ENCODE measurements at regions not wholly inside any gene's neighbourhood (a gene's known extent, or its start where the extent isn't known, plus 50 kb on each side); places are given as distances from the start of the nearest gene placed in this dataset.
"Not testable (repeated sequence)": the region's sequence is repeated elsewhere in the genome, so short reads cannot be mapped to it uniquely, and the experiment has no call there.

GRCh38 chr6:115579565-115579964 is 481.1 kb downstream of the FRK start:
- H3K4me1 Mint-ChIP-seq; H3K27ac Mint-ChIP-seq; H3K4me3 Mint-ChIP-seq; POLR2A ChIA-PET; ATAC-seq (ENCODE audit: low read depth); H3K36me3 Mint-ChIP-seq; H3K9me3 Mint-ChIP-seq; DNase-seq; H3K27me3 Mint-ChIP-seq: not testable (repeated sequence)

- DNase-seq (no peak), ATAC-seq (ENCODE audit: low read depth) (no peak)
- POLR2A ChIA-PET = no interaction called here
- no peaks in the 10 kb centered on the region for H3K4me1 Mint-ChIP-seq
- no peaks in the 10 kb centered on the region for H3K36me3 Mint-ChIP-seq
- H3K27ac Mint-ChIP-seq = no peak overlapping the region
- peaks cover 3% of the 10 kb centered on the region for H3K9me3 Mint-ChIP-seq
- no peaks in the 10 kb centered on the region for H3K27me3 Mint-ChIP-seq
- H3K4me3 Mint-ChIP-seq = no peak overlapping the region
Measured at GRCh38 chr6:115577270-115577669, 483.4 kb downstream of the FRK start.

DNA sequence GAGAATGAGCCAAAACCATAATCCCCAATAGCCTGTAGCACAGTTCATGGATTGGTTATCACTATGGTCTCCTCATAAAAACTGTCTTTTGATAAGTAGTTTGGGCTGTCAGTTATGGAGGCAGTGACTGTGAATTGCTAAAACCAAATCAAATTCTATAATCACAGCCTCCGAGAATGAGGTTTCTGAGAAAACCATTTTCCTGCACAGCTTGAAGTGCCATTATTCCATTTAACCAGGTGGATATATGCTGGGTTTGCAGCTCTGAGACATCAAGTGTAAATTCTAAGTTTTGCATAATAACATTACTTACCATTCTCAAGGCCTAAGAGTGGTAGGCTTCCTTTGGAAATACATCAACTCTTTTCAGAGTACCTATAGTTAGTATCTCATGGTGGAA is 485.4 kb downstream of the FRK start:
- no peaks in the 10 kb centered on the region for H3K36me3 Mint-ChIP-seq

DNA sequence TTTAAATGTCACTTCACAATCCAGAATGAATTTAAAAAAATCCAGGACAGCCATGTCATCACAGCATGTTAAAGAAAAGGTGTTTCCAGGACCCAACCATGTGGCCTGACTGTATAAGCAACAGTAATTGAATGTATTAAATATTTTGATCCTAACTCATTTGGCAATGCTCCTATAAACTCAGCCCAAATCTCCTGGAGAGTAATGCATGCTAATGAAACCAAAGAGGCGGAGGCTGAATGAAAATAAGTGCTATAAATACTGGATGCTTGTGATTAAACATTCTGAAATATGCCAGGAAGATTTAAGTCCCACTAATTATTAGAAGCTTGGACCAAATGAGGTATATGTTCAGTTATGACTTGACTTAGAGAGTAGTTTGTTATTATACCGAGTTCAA is 486.8 kb downstream of the FRK start:
- no peaks in the 10 kb centered on the region for H3K36me3 Mint-ChIP-seq
- ATAC-seq (ENCODE audit: low read depth) = no peak
- H3K4me3 Mint-ChIP-seq = no peak overlapping the region
- POLR2A ChIA-PET = no interaction called here
- no peaks in the 10 kb centered on the region for H3K4me1 Mint-ChIP-seq
- DNase-seq = no peak
- H3K9me3 Mint-ChIP-seq = peaks cover 1% of the 10 kb centered on the region
- no peaks in the 10 kb centered on the region for H3K27me3 Mint-ChIP-seq
- H3K27ac Mint-ChIP-seq = no peak overlapping the region

More for the DNA sequence above, 485.4 kb downstream of the FRK start:
- Mint-ChIP-seq H3K27ac (no peak overlapping the region), H3K4me3 (no peak overlapping the region), H3K9me3 (peaks cover 1% of the 10 kb centered on the region), H3K4me1 (no peaks in the 10 kb centered on the region), H3K27me3 (no peaks in the 10 kb centered on the region)
- DNase-seq (no peak), ATAC-seq (ENCODE audit: low read depth) (no peak)
- POLR2A ChIA-PET = no interaction called here

DNA sequence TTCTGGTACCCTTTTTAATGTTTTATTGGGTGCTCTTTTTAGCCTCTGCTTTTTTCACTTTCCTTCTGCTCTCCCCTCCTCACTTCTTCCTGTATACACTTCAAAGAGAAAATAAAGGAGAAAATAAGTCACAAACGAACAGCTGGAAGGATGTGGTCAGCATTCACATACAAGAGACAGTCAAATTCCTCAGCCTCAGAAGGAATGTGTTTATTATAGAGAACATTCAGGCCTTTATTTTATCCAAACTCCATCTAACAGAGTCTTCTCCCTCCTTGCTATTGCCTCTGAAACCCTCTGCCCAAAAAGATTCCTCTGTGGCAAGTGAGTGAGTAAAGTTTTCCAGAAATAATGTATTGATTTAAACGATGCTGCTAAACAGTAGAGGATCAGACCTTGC is 490.4 kb downstream of the FRK start:
- no peak for DNase-seq
- Mint-ChIP-seq H3K36me3 (no peaks in the 10 kb centered on the region), H3K4me3 (no peak overlapping the region), H3K9me3 (peaks cover 1% of the 10 kb centered on the region), H3K27me3 (no peaks in the 10 kb centered on the region), H3K4me1 (no peaks in the 10 kb centered on the region), H3K27ac (no peak overlapping the region)
- ATAC-seq (ENCODE audit: low read depth) = no peak
- POLR2A ChIA-PET = no interaction called here

- Mint-ChIP-seq H3K36me3 (no peaks in the 10 kb centered on the region), H3K4me3 (no peak overlapping the region), H3K4me1 (no peaks in the 10 kb centered on the region), H3K27ac (no peak overlapping the region), H3K9me3 (no peaks in the 10 kb centered on the region), H3K27me3 (no peaks in the 10 kb centered on the region)
- POLR2A ChIA-PET = no interaction called here
- DNase-seq = no peak
- no peak for ATAC-seq (ENCODE audit: low read depth)
Measured at GRCh38 chr6:115554060-115554459, 506.6 kb downstream of the FRK start.

DNA sequence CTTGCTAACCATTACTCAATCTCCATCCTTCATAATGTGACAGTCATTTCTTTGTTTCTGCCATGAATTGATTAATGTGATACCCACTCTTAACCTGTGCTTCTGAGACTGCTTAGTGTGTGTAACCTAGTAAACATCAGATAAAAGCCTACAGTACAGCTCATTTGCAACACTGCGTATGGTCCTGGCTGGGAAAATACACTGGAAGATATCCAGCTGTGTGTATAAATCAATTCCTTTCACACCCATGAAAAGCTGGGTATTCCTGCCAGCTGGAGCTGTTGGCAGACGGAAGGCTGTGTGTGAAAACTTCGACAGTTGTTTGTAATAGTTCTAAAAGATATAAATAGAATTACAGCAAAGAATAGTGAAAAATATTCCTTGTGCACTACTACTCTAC is 509.2 kb downstream of the FRK start:
- DNase-seq = no peak
- no peak for ATAC-seq (ENCODE audit: low read depth)
- Mint-ChIP-seq H3K27me3 (no peaks in the 10 kb centered on the region), H3K4me3 (no peak overlapping the region), H3K4me1 (no peaks in the 10 kb centered on the region), H3K9me3 (peaks cover 5% of the 10 kb centered on the region), H3K36me3 (no peaks in the 10 kb centered on the region), H3K27ac (no peak overlapping the region)
- POLR2A ChIA-PET = no interaction called here

- H3K27me3 Mint-ChIP-seq = no peaks in the 10 kb centered on the region
Measured at GRCh38 chr6:115545672-115545986, 515.1 kb downstream of the FRK start.

GRCh38 chr6:115544765-115545671 is 515.7 kb downstream of the FRK start:
- Mint-ChIP-seq H3K4me3 (no peak overlapping the region), H3K27me3 (no peaks in the 10 kb centered on the region), H3K36me3 (no peaks in the 10 kb centered on the region), H3K27ac (no peak overlapping the region), H3K4me1 (no peaks in the 10 kb centered on the region), H3K9me3 (peaks cover 5% of the 10 kb centered on the region)
- ATAC-seq (ENCODE audit: low read depth) (no peak), DNase-seq (no peak)
- POLR2A ChIA-PET = no interaction called here

More at GRCh38 chr6:115545672-115545986, 515.1 kb downstream of the FRK start:
- POLR2A ChIA-PET = no interaction called here
- H3K9me3 Mint-ChIP-seq = peaks cover 5% of the 10 kb centered on the region
- H3K27ac Mint-ChIP-seq = no peak overlapping the region
- no peak overlapping the region for H3K4me3 Mint-ChIP-seq
- no peak for DNase-seq
- no peak for ATAC-seq (ENCODE audit: low read depth)
- no peaks in the 10 kb centered on the region for H3K36me3 Mint-ChIP-seq
- no peaks in the 10 kb centered on the region for H3K4me1 Mint-ChIP-seq

- no peaks in the 10 kb centered on the region for H3K36me3 Mint-ChIP-seq
- POLR2A ChIA-PET = no interaction called here
- no peaks in the 10 kb centered on the region for H3K4me1 Mint-ChIP-seq
- no peaks in the 10 kb centered on the region for H3K27me3 Mint-ChIP-seq
- H3K27ac Mint-ChIP-seq = no peak overlapping the region
- no peak overlapping the region for H3K4me3 Mint-ChIP-seq
- ATAC-seq (ENCODE audit: low read depth) (no peak), DNase-seq (no peak)
- H3K9me3 Mint-ChIP-seq = peaks cover 1% of the 10 kb centered on the region
Measured at GRCh38 chr6:115540077-115540869, 520.4 kb downstream of the FRK start.

DNA sequence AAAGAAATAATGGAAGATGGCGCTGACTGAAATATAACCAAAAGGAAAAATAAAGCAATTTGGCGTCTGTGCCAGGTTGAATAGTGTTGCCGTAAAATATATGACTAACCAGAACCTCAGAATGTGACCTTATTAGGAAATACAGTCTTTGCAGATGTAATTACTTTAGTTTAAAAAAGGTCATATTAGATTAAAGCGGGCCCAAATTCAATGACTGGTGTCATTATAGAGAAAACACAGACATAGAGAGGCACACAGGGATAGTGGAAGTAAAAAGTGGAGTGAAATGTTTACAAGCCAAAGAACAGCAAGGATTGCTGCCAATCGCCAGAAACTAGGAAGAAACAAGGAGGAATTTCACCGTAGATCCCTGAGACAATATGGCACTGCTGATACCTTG is 521.2 kb downstream of the FRK start:
- H3K4me3 Mint-ChIP-seq = no peak overlapping the region
- no peak overlapping the region for H3K27ac Mint-ChIP-seq
- POLR2A ChIA-PET = no interaction called here
- H3K4me1 Mint-ChIP-seq = no peaks in the 10 kb centered on the region
- H3K27me3 Mint-ChIP-seq = no peaks in the 10 kb centered on the region
- H3K36me3 Mint-ChIP-seq = no peaks in the 10 kb centered on the region
- no peak for DNase-seq
- no peak for ATAC-seq (ENCODE audit: low read depth)
- H3K9me3 Mint-ChIP-seq = peaks cover 3% of the 10 kb centered on the region

GRCh38 chr6:115524821-115525220 is 535.9 kb downstream of the FRK start:
- ATAC-seq (ENCODE audit: low read depth) = no peak
- H3K4me1 Mint-ChIP-seq = no peaks in the 10 kb centered on the region
- POLR2A ChIA-PET = no interaction called here
- H3K36me3 Mint-ChIP-seq = no peaks in the 10 kb centered on the region
- DNase-seq = no peak
- H3K27ac Mint-ChIP-seq = no peak overlapping the region
- no peak overlapping the region for H3K4me3 Mint-ChIP-seq
- H3K9me3 Mint-ChIP-seq = peaks cover 9% of the 10 kb centered on the region
- H3K27me3 Mint-ChIP-seq = no peaks in the 10 kb centered on the region

DNA sequence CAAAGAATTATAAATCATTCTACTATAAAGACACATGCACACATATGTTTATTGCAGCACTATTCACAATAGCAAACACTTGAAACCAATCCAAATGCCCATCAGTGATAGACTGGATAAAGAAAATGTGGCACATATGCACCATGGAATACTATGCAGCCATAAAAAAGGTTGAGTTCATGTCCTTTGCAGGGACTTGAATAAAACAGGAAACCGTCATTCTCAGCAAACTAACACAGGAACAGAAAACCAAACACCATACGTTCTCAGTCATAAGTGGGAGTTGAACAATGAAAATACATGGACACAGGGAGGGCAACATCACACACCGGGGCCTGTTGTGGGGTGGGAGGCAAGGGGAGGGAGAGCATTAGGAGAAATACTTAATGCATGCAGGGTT is 538.9 kb downstream of the FRK start:
- DNase-seq; H3K27ac Mint-ChIP-seq; H3K4me1 Mint-ChIP-seq; ATAC-seq (ENCODE audit: low read depth); POLR2A ChIA-PET; H3K36me3 Mint-ChIP-seq; H3K27me3 Mint-ChIP-seq; H3K4me3 Mint-ChIP-seq; H3K9me3 Mint-ChIP-seq: not testable (repeated sequence)

DNA sequence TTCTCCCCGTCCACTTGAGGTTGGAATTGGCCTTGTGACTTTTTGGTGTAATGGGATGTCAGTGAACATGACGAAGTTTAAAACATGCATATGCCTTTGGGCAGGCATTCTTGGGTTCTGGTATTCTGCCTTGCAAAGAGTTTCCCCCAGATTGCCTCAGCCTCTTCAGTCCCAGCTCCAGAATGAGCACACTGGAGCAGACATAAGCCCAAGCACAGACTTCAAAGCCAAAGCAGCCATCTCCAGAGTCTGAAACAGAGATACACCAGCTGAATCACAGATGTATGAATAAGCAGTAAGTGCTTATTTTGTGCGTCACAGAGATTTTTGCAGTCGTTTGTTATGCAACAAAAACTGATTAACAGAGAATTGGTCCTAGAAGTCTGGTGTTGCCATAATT is 546.0 kb downstream of the FRK start:
- DNase-seq = no peak
- peaks cover 3% of the 10 kb centered on the region for H3K9me3 Mint-ChIP-seq
- no peaks in the 10 kb centered on the region for H3K27me3 Mint-ChIP-seq
- no peaks in the 10 kb centered on the region for H3K4me1 Mint-ChIP-seq
- no peak overlapping the region for H3K4me3 Mint-ChIP-seq
- no peaks in the 10 kb centered on the region for H3K36me3 Mint-ChIP-seq
- no peak overlapping the region for H3K27ac Mint-ChIP-seq
- no peak for ATAC-seq (ENCODE audit: low read depth)
- POLR2A ChIA-PET = no interaction called here
